IMR-90 (cell line): ENCODE measurements at regions not wholly inside any gene's neighbourhood (a gene's known extent, or its start where the extent isn't known, plus 50 kb on each side); places are given as distances from the start of the nearest gene placed in this dataset.

Experiments used
- ATAC-seq: fragments of 200-7000 bp; cut with Tn5 transposase; 2 replicates; pipeline ENCODE4 v1.9.1; 2020; ENCODE audit warnings: low read depth, mild to moderate bottlenecking, moderate library complexity
- BruUV-seq: library from RNA; stranded (reverse); fragments of 400-500 nt; replicated peaks from 2 replicates; lab custom pipeline; 2021; lab: Mats Ljungman, UMichigan
- CTCF ChIA-PET: fragments of 300-600 bp; formaldehyde crosslinking; extraction: SDS; loops from one replicate; lab custom pipeline; 2021; ENCODE audit warnings: antibody characterized with exemption; lab: Yijun Ruan, JAX
- POLR2A ChIA-PET: fragments of 300-600 bp; sonication (Branson Sonifier 250); formaldehyde crosslinking; loops from one replicate; lab custom pipeline; 2022; ENCODE audit warnings: antibody characterized with exemption; ENCODE audit not compliant: unreplicated experiment; lab: Charles Lee
- DNase-seq: peaks from one replicate; pipeline ENCODE4 v3.0.0; 2013
- H2AFZ ChIP-seq: replicated peaks from 2 replicates; pipeline ENCODE3; 2013; ENCODE audit warnings: low read length, mild to moderate bottlenecking; ENCODE audit not compliant: poor library complexity
- H2AK5ac ChIP-seq: 2 replicates; pipeline ENCODE4 v1.6.1; 2013; ENCODE audit warnings: low read depth, low read length, inconsistent platforms
- H2AK9ac ChIP-seq: replicated peaks from 2 replicates; pipeline ENCODE3; 2013; ENCODE audit warnings: mild to moderate bottlenecking, low read depth, low read length, moderate library complexity; ENCODE audit not compliant: poor library complexity
- H2BK120ac ChIP-seq: 2 replicates; pipeline ENCODE4 v1.6.1; 2013; ENCODE audit warnings: low read depth, low read length, inconsistent platforms
- H2BK15ac ChIP-seq: 3 replicates; pipeline ENCODE4 v1.6.1; 2013; ENCODE audit warnings: low read depth, low read length, inconsistent platforms
- H2BK20ac ChIP-seq: 2 replicates; pipeline ENCODE4 v1.6.1; 2013; ENCODE audit warnings: low read depth, mild to moderate bottlenecking, inconsistent platforms, low read length, moderate library complexity
- H2BK5ac ChIP-seq: 2 replicates; pipeline ENCODE4 v1.6.1; 2013; ENCODE audit warnings: mild to moderate bottlenecking, low read depth, low read length, inconsistent platforms; ENCODE audit not compliant: poor library complexity, severe bottlenecking
- H3K14ac ChIP-seq: replicated peaks from 2 replicates; pipeline ENCODE4 v1.6.1; 2013; ENCODE audit warnings: low read depth, low read length, inconsistent platforms
- H3K18ac ChIP-seq: 2 replicates; pipeline ENCODE4 v1.6.1; 2013; ENCODE audit warnings: low read depth, low read length, control low read depth
- H3K23ac ChIP-seq: 2 replicates; pipeline ENCODE4 v1.6.1; 2013; ENCODE audit warnings: low read depth, low read length, inconsistent platforms
- H3K27ac ChIP-seq: 2 replicates; pipeline ENCODE4 v1.5.1; 2013; ENCODE audit warnings: mild to moderate bottlenecking, control low read depth, low read length; ENCODE audit not compliant: insufficient read depth
- H3K27me3 ChIP-seq: 2 replicates; pipeline ENCODE4 v1.6.1; 2013; ENCODE audit warnings: low read length; ENCODE audit not compliant: control insufficient read depth, insufficient read depth
- H3K36me3 ChIP-seq: 2 replicates; pipeline ENCODE4 v1.6.1; 2013; ENCODE audit warnings: low read length, mixed read lengths; ENCODE audit not compliant: control insufficient read depth, insufficient read depth
- H3K4ac ChIP-seq: 2 replicates; pipeline ENCODE4 v1.6.1; 2013; ENCODE audit warnings: low read depth, low read length, inconsistent platforms
- H3K4me1 ChIP-seq: 2 replicates; pipeline ENCODE4 v1.6.1; 2013; ENCODE audit warnings: low read length, mixed read lengths; ENCODE audit not compliant: control insufficient read depth, insufficient read depth
- H3K4me2 ChIP-seq: 2 replicates; pipeline ENCODE4 v1.6.1; 2013; ENCODE audit warnings: low read depth, mild to moderate bottlenecking, control low read depth, low read length, moderate library complexity
- H3K4me3 ChIP-seq: 2 replicates; pipeline ENCODE4 v1.5.1; 2013; ENCODE audit warnings: low read depth, mild to moderate bottlenecking, control low read depth, low read length, moderate library complexity; ENCODE audit not compliant: insufficient read depth
- H3K56ac ChIP-seq: 2 replicates; pipeline ENCODE4 v1.6.1; 2013; ENCODE audit warnings: low read length, inconsistent platforms; ENCODE audit not compliant: insufficient read depth; ENCODE audit errors: extremely low read depth
- H3K79me1 ChIP-seq, 2 experiments: 2 replicates each; pipeline ENCODE4 v1.6.1; 2013; ENCODE audit warnings: low read length in 2 of 2, inconsistent platforms in 1 of 2, low read depth in 1 of 2
- H3K9ac ChIP-seq: 2 replicates; pipeline ENCODE4 v1.6.1; 2013; ENCODE audit warnings: low read depth, low read length, control low read depth
- H3K9me1 ChIP-seq: 2 replicates; pipeline ENCODE4 v1.6.1; 2013; ENCODE audit warnings: low read length, inconsistent platforms; ENCODE audit not compliant: insufficient read depth
- H3K9me3 ChIP-seq: 2 replicates; pipeline ENCODE4 v1.6.1; 2013; ENCODE audit warnings: low read length; ENCODE audit not compliant: control insufficient read depth, insufficient read depth
- H4K20me1 ChIP-seq: 2 replicates; pipeline ENCODE4 v1.6.1; 2013; ENCODE audit warnings: low read length, inconsistent platforms; ENCODE audit not compliant: insufficient read depth
- H4K5ac ChIP-seq: 2 replicates; pipeline ENCODE4 v1.6.1; 2013; ENCODE audit warnings: mild to moderate bottlenecking, low read depth, low read length, control low read depth
- H4K8ac ChIP-seq, 2 experiments: 2 replicates each; pipeline ENCODE4 v1.6.1; 2013; ENCODE audit warnings: low read depth in 2 of 2, low read length in 2 of 2, control low read depth in 1 of 2, inconsistent platforms in 1 of 2
- H4K91ac ChIP-seq: 2 replicates; pipeline ENCODE4 v1.6.1; 2013; ENCODE audit warnings: low read depth, low read length, inconsistent platforms; ENCODE audit not compliant: insufficient read depth
- CHD1 ChIP-seq: IDR thresholded peaks from 2 replicates; pipeline ENCODE4 v1.6.1; 2012; ENCODE audit warnings: low read depth, low read length, improper control_type of control experiment
- WGBS, 2 experiments: methylation state at CpG; one replicate each; pipeline versions ENCODE4 v1.1.5 to v1.1.7; 2013; ENCODE audit warnings: missing lambda C conversion rate in 2 of 2; ENCODE audit not compliant: insufficient read length in 1 of 2; ENCODE audit errors: extremely low coverage in 2 of 2; 5-methylcytosine and 5-hydroxymethylcytosine counted together
- dilution Hi-C: fragments of 300-500 bp; cut with HindIII; formaldehyde crosslinking; loops from one replicate; pipeline ENCODE4 v1.14.3; 2018; ENCODE audit warnings: low sequenced_read_pairs; ENCODE audit not compliant: unreplicated experiment
- in situ Hi-C: fragments of 300-500 bp; cut with MboI; formaldehyde crosslinking; loops from 3 replicates; pipeline ENCODE4 v1.14.3; 2019; ENCODE audit warnings: low sequenced_read_pairs, inconsistent platforms, mixed read lengths
- intact Hi-C: fragments of 100-400 bp; cut with micrococcal nuclease; formaldehyde crosslinking; loops from 2 replicates; pipeline ENCODE4 v1.10.0; 2022

GRCh38 chr2:236904389-236905263 is 181.1 kb upstream of the COPS8 start:
- H4K91ac ChIP-seq = no peak overlapping the region
- H4K5ac ChIP-seq = no peak overlapping the region
- no peaks in the 10 kb centered on the region for H4K20me1 ChIP-seq
- no peak for DNase-seq
- H3K56ac ChIP-seq = no peak overlapping the region
- H3K27ac ChIP-seq = no peak overlapping the region
- no peak for ATAC-seq
- no peak overlapping the region for H4K8ac ChIP-seq
- H3K79me1 ChIP-seq = no peaks in the 10 kb centered on the region
- WGBS, 2 experiments = 60% methylated on average over 1 of the region's 13 CpGs; no CpG with 5 or more reads in 1 of the 2 experiments
- TF ChIP-seq CHD1 = no peak
- H3K18ac ChIP-seq = no peak overlapping the region
- BruUV-seq = no TSS peak
- H2BK120ac ChIP-seq = no peak overlapping the region
- H2BK5ac ChIP-seq = no peak overlapping the region
- no peak overlapping the region for H3K4me3 ChIP-seq
- in situ Hi-C loops = no loop called here
- no peak overlapping the region for H3K4me2 ChIP-seq
- H3K4me1 ChIP-seq = no peaks in the 10 kb centered on the region
- dilution Hi-C loops = no loop called here
- POLR2A ChIA-PET = no interaction called here
- H2AFZ ChIP-seq = no peak overlapping the region
- CTCF ChIA-PET = no interaction called here
- no peak overlapping the region for H2BK15ac ChIP-seq
- H2AK9ac ChIP-seq = no peak overlapping the region
- intact Hi-C loops = no loop called here
- H3K36me3 ChIP-seq = no peaks in the 10 kb centered on the region
- H3K9ac ChIP-seq = no peak overlapping the region
- H2BK20ac ChIP-seq = no peak overlapping the region
- no peak overlapping the region for H3K4ac ChIP-seq
- no peaks in the 10 kb centered on the region for H3K9me3 ChIP-seq
- no peaks in the 10 kb centered on the region for H3K9me1 ChIP-seq
- H3K23ac ChIP-seq = no peak overlapping the region
- no peak overlapping the region for H2AK5ac ChIP-seq
- H3K27me3 ChIP-seq = peaks cover 28% of the 10 kb centered on the region
- H3K14ac ChIP-seq = no peak overlapping the region
